MM.1S (cell line): ENCODE measurements at regions not wholly inside any gene's neighbourhood (a gene's known extent, or its start where the extent isn't known, plus 50 kb on each side); places are given as distances from the start of the nearest gene placed in this dataset.

Experiments
- CTCF ChIP-seq: fragments of 300-600 bp; sonication (generic); IDR thresholded peaks from 2 replicates; pipeline ENCODE4 v1.5.1; 2016; ENCODE audit warnings: antibody characterized with exemption, low read length, mixed read lengths
- EZH2phosphoT487 ChIP-seq: fragments of 300-600 bp; sonication (generic); IDR thresholded peaks from 2 replicates; pipeline ENCODE4 v1.6.1; 2018; ENCODE audit warnings: antibody characterized with exemption, low read length

GRCh38 chr21:36611379-36611778 lies 87.5 kb upstream of the SIM2 start:
- TF ChIP-seq CTCF, result no peak
- TF ChIP-seq EZH2phosphoT487, result no peak
